ENCODE measurements at regions not wholly inside any gene's neighbourhood (a gene's known extent, or its start where the extent isn't known, plus 50 kb on each side); places are given as distances from the start of the nearest gene placed in this dataset.

GRCh38 chr1:242854466-242854865 is 330.0 kb upstream of the PLD5 start:
- TF ChIP-seq EZH2phosphoT487 (IDR thresholded peaks at IDR 0.05) (no peak), EZH2 (IDR thresholded peaks at IDR 0.05) (no peak), CTCF (IDR thresholded peaks at IDR 0.05) (no peak)
- no peak overlapping the region for H3K4me3 Mint-ChIP-seq
- Histone ChIP-seq H3K4me1 (no peaks in the 10 kb centered on the region), H3K79me2 (ENCODE audit: low read depth) (no peaks in the 10 kb centered on the region), H3K9me3 (ENCODE audit: low read depth) (no peaks in the 10 kb centered on the region), H3K9ac (no peak overlapping the region), H4K20me1 (ENCODE audit: low read depth) (no peaks in the 10 kb centered on the region), H2AFZ (replicated peaks) (no peak overlapping the region), H3F3A (ENCODE audit: low read depth) (no peaks in the 10 kb centered on the region), H3K27ac (no peak overlapping the region), H3K36me3 (no peaks in the 10 kb centered on the region), H3K27me3 (no peaks in the 10 kb centered on the region), H3K4me2 (no peak overlapping the region), H3K4me3 (no peak overlapping the region)
- no peaks in the 10 kb centered on the region for H3K4me1 Mint-ChIP-seq
- H3K9me3 Mint-ChIP-seq = peaks cover 2% of the 10 kb centered on the region
- H3K36me3 Mint-ChIP-seq = no peaks in the 10 kb centered on the region
- H3K27ac Mint-ChIP-seq = no peak overlapping the region
- no peak for DNase-seq (ENCODE audit: low spot score)
- peaks cover 6% of the 10 kb centered on the region for H3K27me3 Mint-ChIP-seq (ENCODE audit: insufficient read depth, low read depth)

- Histone ChIP-seq H3K9ac (no peak overlapping the region), H4K20me1 (ENCODE audit: low read depth) (no peaks in the 10 kb centered on the region), H3K4me2 (no peak overlapping the region), H3K27me3 (no peaks in the 10 kb centered on the region), H3K79me2 (ENCODE audit: low read depth) (no peaks in the 10 kb centered on the region), H3F3A (ENCODE audit: low read depth) (no peaks in the 10 kb centered on the region), H3K4me3 (no peak overlapping the region), H3K4me1 (no peaks in the 10 kb centered on the region), H3K9me3 (ENCODE audit: low read depth) (no peaks in the 10 kb centered on the region), H2AFZ (replicated peaks) (no peak overlapping the region), H3K36me3 (no peaks in the 10 kb centered on the region), H3K27ac (no peak overlapping the region)
- peak; percentile 60 for DNase-seq (ENCODE audit: low spot score)
- no peak overlapping the region for H3K27ac Mint-ChIP-seq
- TF ChIP-seq EZH2phosphoT487 (IDR thresholded peaks at IDR 0.05) (no peak), CTCF (IDR thresholded peaks at IDR 0.05) (no peak), EZH2 (IDR thresholded peaks at IDR 0.05) (no peak)
- no peaks in the 10 kb centered on the region for H3K36me3 Mint-ChIP-seq
- no peaks in the 10 kb centered on the region for H3K4me1 Mint-ChIP-seq
- peaks cover 2% of the 10 kb centered on the region for H3K9me3 Mint-ChIP-seq
- H3K4me3 Mint-ChIP-seq = no peak overlapping the region
- H3K27me3 Mint-ChIP-seq (ENCODE audit: insufficient read depth, low read depth) = peaks cover 6% of the 10 kb centered on the region
Observed at GRCh38 chr1:242847390-242847993, 323.0 kb upstream of the PLD5 start.

GRCh38 chr1:242842094-242842493 is 317.6 kb upstream of the PLD5 start:
- H3K9me3 ChIP-seq (ENCODE audit: low read depth) = no peaks in the 10 kb centered on the region
- H3K4me1 Mint-ChIP-seq = no peaks in the 10 kb centered on the region
- H4K20me1 ChIP-seq (ENCODE audit: low read depth) = no peaks in the 10 kb centered on the region
- no peaks in the 10 kb centered on the region for H3K9me3 Mint-ChIP-seq
- no peaks in the 10 kb centered on the region for H3K79me2 ChIP-seq (ENCODE audit: low read depth)
- H3K27ac ChIP-seq = no peak overlapping the region
- H3K36me3 ChIP-seq = no peaks in the 10 kb centered on the region
- no peak overlapping the region for H3K4me3 Mint-ChIP-seq
- no peak overlapping the region for H2AFZ ChIP-seq (replicated peaks)
- H3K4me3 ChIP-seq = no peak overlapping the region
- no peaks in the 10 kb centered on the region for H3K4me1 ChIP-seq
- peaks cover 6% of the 10 kb centered on the region for H3K27me3 Mint-ChIP-seq (ENCODE audit: insufficient read depth, low read depth)
- H3K27me3 ChIP-seq = no peaks in the 10 kb centered on the region
- TF ChIP-seq EZH2 (IDR thresholded peaks at IDR 0.05) (no peak), CTCF (IDR thresholded peaks at IDR 0.05) (peak; percentile 48)
- no peak overlapping the region for H3K9ac ChIP-seq
- no peaks in the 10 kb centered on the region for H3K36me3 Mint-ChIP-seq
- no peaks in the 10 kb centered on the region for H3F3A ChIP-seq (ENCODE audit: low read depth)
- DNase-seq (ENCODE audit: low spot score) = peak; percentile 32
- no peak overlapping the region for H3K4me2 ChIP-seq
- H3K27ac Mint-ChIP-seq = no peak overlapping the region
